ENCODE measurements at regions not wholly inside any gene's neighbourhood (a gene's known extent, or its start where the extent isn't known, plus 50 kb on each side); places are given as distances from the start of the nearest gene placed in this dataset.

GRCh38 chr7:131249483-131249882 lies 78.2 kb upstream of the MKLN1 start:
- Histone ChIP-seq H3K4me3 (replicated peaks in 1 of 2; ENCODE audit: low read depth in 1 of 2, low read length in 2 of 2) (no peak overlapping the region), H4K20me1 (ENCODE audit: insufficient read depth) (no peaks in the 10 kb centered on the region), H3K36me3 (ENCODE audit: control insufficient read depth in 1 of 2, insufficient read depth in 2 of 2, low read length in 2 of 2) (no peaks in the 10 kb centered on the region), H3K9me2 (ENCODE audit: insufficient read depth) (no peaks in the 10 kb centered on the region), H3K9me3 (ENCODE audit: control insufficient read depth in 1 of 2, insufficient read depth in 1 of 2, low read depth in 1 of 2, low read length in 2 of 2) (peaks cover 0 to 4% of the 10 kb centered on the region in 2 experiments; a peak in 1 of 4 replicates), H3K4me2 (ENCODE audit: low read length) (0 out of 2 replicates have a peak overlapping the region, but pooled peaks have one; percentile 41), H3K9ac (ENCODE audit: low read length) (no peak overlapping the region), H2AFZ (ENCODE audit: low read depth, low read length, poor library complexity, severe bottlenecking) (no peak overlapping the region), H3K27me3 (ENCODE audit: insufficient read depth, low read length) (no peaks in the 10 kb centered on the region), H3K4me1 (ENCODE audit: control insufficient read depth in 1 of 2, insufficient read depth in 2 of 2, low read length in 2 of 2) (peaks cover 4 to 16% of the 10 kb centered on the region in 2 experiments), H3K79me2 (ENCODE audit: insufficient read depth, low read length) (no peaks in the 10 kb centered on the region), H3K27ac (ENCODE audit: low read depth, low read length) (no peak overlapping the region)
- TF ChIP-seq, protein P1, sequence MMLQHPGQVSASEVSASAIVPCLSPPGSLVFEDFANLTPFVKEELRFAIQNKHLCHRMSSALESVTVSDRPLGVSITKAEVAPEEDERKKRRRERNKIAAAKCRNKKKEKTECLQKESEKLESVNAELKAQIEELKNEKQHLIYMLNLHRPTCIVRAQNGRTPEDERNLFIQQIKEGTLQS (IDR thresholded peaks at IDR 0.05): no peak
- TF ChIP-seq ZFX (IDR thresholded peaks at IDR 0.05): no peak
- no peak for TF ChIP-seq POLR2A (IDR thresholded peaks at IDR 0.05; ENCODE audit: borderline replicate concordance, extremely low read depth, insufficient read depth, insufficient read length)
- no peak for TF ChIP-seq JUND (IDR thresholded peaks at IDR 0.05)
- no peak for TF ChIP-seq EGR1 (IDR thresholded peaks at IDR 0.05; ENCODE audit: low read depth)
- no peak for TF ChIP-seq POLR2AphosphoS5 (IDR thresholded peaks at IDR 0.05; ENCODE audit: low read depth, low read length)
- TF ChIP-seq EZH2 (IDR thresholded peaks at IDR 0.05): no peak
- no peak for TF ChIP-seq TCF7L2 (IDR thresholded peaks at IDR 0.05; ENCODE audit: borderline replicate concordance, extremely low read depth, insufficient read depth, insufficient read length)
- no peak for TF ChIP-seq RAD21 (IDR thresholded peaks at IDR 0.05; ENCODE audit: low read depth)
- TF ChIP-seq SIN3A (IDR thresholded peaks at IDR 0.05; ENCODE audit: low read depth): no peak
- TF ChIP-seq, protein P2, sequence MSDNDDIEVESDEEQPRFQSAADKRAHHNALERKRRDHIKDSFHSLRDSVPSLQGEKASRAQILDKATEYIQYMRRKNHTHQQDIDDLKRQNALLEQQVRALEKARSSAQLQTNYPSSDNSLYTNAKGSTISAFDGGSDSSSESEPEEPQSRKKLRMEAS (IDR thresholded peaks at IDR 0.05): no peak
- TF ChIP-seq YY1 (IDR thresholded peaks at IDR 0.05; ENCODE audit: extremely low read depth, insufficient replicate concordance, low read depth, low read length): no peak
- TF ChIP-seq EZH2phosphoT487 (IDR thresholded peaks at IDR 0.05; ENCODE audit: borderline replicate concordance): no peak
- ATAC-seq (no peak), DNase-seq (ENCODE audit: low read depth, low spot score) (no peak)
- intact Hi-C loops (cut with micrococcal nuclease): no loop called here
- BruUV-seq (replicated peaks): no TSS peak
- CTCF ChIA-PET: no interaction called here
- RAD21 ChIA-PET (ENCODE audit: low non-redundant PET in 1 of 2, low total read pairs in 2 of 2, uncharacterized antibody in 2 of 2, unreplicated experiment in 2 of 2): no interaction called here
- POLR2A ChIA-PET: no interaction called here
